Glutamatergic neuron (in vitro differentiated cells): ENCODE measurements at regions not wholly inside any gene's neighbourhood (a gene's known extent, or its start where the extent isn't known, plus 50 kb on each side); places are given as distances from the start of the nearest gene placed in this dataset.

Experiments used
- DNase-seq: peaks from one replicate; pipeline ENCODE4 v3.0.0; 2022
- H3K27ac Mint-ChIP-seq: one replicate; pipeline ENCODE4 v1.8.0; 2020; ENCODE audit warnings: mild to moderate bottlenecking, mixed read lengths, inconsistent platforms; ENCODE audit not compliant: unreplicated experiment
- H3K27me3 Mint-ChIP-seq: one replicate; pipeline ENCODE4 v1.8.0; 2020; ENCODE audit warnings: mild to moderate bottlenecking, moderate library complexity, mixed read lengths, inconsistent platforms; ENCODE audit not compliant: unreplicated experiment
- H3K36me3 Mint-ChIP-seq: one replicate; pipeline ENCODE4 v1.8.0; 2020; ENCODE audit warnings: mild to moderate bottlenecking, mixed read lengths, inconsistent platforms; ENCODE audit not compliant: unreplicated experiment
- H3K4me1 Mint-ChIP-seq: one replicate; pipeline ENCODE4 v1.8.0; 2020; ENCODE audit warnings: mild to moderate bottlenecking, low read depth, mixed read lengths, inconsistent platforms; ENCODE audit not compliant: unreplicated experiment
- H3K4me3 Mint-ChIP-seq: one replicate; pipeline ENCODE4 v1.8.0; 2020; ENCODE audit warnings: mild to moderate bottlenecking, mixed read lengths, inconsistent platforms; ENCODE audit not compliant: unreplicated experiment
- H3K9me3 Mint-ChIP-seq: one replicate; pipeline ENCODE4 v1.8.0; 2020; ENCODE audit warnings: mild to moderate bottlenecking, moderate library complexity, mixed read lengths, inconsistent platforms; ENCODE audit not compliant: unreplicated experiment
- TF ChIP-seq, protein P1 (sequence below): fragments of 200-600 bp; sonication (generic); IDR thresholded peaks from one replicate; pipeline ENCODE4 v1.5.0; 2021; ENCODE audit not compliant: partially characterized antibody, unreplicated experiment

DNA sequence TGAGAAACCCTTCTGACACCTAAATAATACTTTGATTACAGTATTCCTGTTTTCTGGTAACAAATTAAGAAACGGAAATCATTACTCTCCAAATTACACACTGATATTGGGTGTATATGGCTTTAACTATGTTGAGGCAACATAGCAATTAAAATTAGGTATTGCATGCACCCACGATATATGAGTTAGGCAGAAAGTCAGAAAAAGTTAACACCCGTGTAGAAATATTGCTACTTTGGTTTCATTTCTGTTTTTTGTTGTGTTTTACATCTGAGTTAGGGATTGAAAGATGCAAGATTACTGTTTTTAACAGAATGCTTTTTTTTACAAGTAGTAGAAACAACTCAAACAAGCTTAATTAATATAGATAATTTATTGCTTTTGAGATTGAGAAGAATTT, 327.8 kb downstream of the GBE1 start:
- no peak for DNase-seq
- TF ChIP-seq, protein P1, sequence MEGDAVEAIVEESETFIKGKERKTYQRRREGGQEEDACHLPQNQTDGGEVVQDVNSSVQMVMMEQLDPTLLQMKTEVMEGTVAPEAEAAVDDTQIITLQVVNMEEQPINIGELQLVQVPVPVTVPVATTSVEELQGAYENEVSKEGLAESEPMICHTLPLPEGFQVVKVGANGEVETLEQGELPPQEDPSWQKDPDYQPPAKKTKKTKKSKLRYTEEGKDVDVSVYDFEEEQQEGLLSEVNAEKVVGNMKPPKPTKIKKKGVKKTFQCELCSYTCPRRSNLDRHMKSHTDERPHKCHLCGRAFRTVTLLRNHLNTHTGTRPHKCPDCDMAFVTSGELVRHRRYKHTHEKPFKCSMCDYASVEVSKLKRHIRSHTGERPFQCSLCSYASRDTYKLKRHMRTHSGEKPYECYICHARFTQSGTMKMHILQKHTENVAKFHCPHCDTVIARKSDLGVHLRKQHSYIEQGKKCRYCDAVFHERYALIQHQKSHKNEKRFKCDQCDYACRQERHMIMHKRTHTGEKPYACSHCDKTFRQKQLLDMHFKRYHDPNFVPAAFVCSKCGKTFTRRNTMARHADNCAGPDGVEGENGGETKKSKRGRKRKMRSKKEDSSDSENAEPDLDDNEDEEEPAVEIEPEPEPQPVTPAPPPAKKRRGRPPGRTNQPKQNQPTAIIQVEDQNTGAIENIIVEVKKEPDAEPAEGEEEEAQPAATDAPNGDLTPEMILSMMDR, result no peak
- peaks cover 2% of the 10 kb centered on the region for H3K9me3 Mint-ChIP-seq
- H3K27ac Mint-ChIP-seq, result no peak overlapping the region
- H3K4me1 Mint-ChIP-seq, result peaks cover 3% of the 10 kb centered on the region
- no peaks in the 10 kb centered on the region for H3K36me3 Mint-ChIP-seq
- H3K27me3 Mint-ChIP-seq, result no peaks in the 10 kb centered on the region
- H3K4me3 Mint-ChIP-seq, result no peak overlapping the region

DNA sequence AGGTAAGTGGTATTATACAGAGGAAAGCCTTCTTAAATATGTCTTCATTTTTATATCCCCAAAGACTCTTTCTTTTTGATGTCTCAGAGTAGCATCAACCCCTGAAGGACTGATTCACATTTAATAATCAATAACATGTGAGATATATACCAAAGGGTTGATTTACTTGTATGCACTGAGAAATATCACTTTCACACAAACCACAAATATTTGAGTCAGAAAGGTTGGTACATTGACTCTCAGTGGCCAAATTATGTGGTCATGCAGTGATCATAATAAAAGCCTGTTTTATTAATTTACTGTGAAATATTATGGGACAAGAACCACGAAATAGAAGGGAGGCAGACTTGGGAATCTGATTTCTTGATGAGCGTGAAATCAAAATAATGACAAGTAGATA, 329.0 kb downstream of the GBE1 start:
- H3K9me3 Mint-ChIP-seq, result peaks cover 2% of the 10 kb centered on the region
- no peaks in the 10 kb centered on the region for H3K36me3 Mint-ChIP-seq
- H3K4me1 Mint-ChIP-seq, result peaks cover 3% of the 10 kb centered on the region

DNA sequence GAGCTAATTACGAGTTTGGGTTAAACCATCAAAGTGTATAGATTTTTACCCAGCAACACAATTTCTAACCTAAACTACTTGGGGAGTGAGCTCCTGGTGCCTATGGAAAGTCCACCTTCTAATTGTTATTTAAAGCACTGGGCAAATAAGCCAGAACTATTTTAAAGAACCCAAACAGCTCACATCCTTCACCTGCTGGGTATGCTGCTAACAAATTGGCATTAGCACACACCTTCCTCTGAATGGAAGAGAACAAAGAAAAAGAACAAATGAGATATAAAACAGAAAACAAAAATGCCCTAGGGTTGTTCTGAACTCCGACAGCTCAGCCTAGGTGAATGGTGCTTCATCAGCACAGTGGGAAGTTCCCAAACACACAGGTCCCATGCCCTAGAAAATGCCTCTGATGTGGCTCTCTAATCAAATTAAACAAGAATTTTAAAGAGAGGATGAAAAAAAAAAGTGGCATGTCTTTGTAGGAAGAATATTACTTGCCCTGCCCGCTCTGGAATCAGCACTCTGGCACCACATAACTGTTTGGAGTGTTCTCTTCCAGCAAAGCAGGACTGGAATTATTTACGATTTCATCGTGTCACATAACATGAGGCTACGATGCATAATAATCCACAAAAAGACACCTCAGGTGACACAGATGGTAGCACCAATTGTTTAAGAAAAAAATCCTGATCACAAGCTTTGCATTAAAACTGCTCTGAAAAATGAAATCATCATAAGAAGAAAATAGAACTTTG, 334.4 kb downstream of the GBE1 start:
- Mint-ChIP-seq H3K27me3 (no peaks in the 10 kb centered on the region), H3K27ac (no peak overlapping the region), H3K36me3 (no peaks in the 10 kb centered on the region), H3K9me3 (peaks cover 2% of the 10 kb centered on the region), H3K4me3 (no peak overlapping the region), H3K4me1 (peaks cover 16% of the 10 kb centered on the region)
- TF ChIP-seq, protein P1, result no peak
- DNase-seq, result no peak

More for the DNA sequence above, 329.0 kb downstream of the GBE1 start:
- no peaks in the 10 kb centered on the region for H3K27me3 Mint-ChIP-seq
- no peak for DNase-seq
- H3K4me3 Mint-ChIP-seq, result no peak overlapping the region
- H3K27ac Mint-ChIP-seq, result no peak overlapping the region
- TF ChIP-seq, protein P1, result no peak

DNA sequence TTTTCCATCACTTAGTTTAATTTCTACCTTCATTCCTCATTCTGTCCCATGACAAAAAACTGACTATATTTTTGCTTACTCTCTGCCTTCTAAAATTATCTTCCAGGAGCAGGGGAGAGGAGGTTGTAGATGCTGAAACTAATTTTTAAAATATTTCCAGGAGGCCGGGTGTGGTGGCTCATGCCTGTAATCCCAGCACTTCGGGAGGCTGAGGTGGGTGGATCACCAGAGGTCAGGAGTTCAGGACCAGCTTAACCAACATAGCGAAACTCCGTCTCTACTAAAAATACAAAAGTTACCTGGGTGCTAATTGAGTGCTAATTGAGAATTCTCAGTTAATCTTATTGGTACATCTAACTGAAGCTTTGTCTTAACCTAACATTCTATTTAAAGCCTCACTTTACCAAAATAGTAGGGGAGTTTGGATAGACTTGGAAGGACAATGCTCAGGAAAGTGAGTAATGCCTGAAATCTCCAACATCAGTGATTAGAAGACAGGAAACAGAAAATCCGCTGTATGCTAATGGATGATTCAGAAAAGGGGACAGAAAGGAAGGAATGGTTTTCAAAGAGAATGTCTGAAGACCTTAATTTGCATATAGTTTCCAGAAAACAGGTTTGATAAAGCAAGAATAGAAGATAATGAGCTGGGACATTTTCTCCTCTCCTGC, 336.1 kb downstream of the GBE1 start:
- Mint-ChIP-seq H3K27ac (peak overlapping the region; percentile 20), H3K4me1 (peaks cover 16% of the 10 kb centered on the region), H3K4me3 (no peak overlapping the region), H3K9me3 (no peaks in the 10 kb centered on the region), H3K36me3 (no peaks in the 10 kb centered on the region), H3K27me3 (no peaks in the 10 kb centered on the region)
- TF ChIP-seq, protein P1, result no peak
- DNase-seq, result no peak

DNA sequence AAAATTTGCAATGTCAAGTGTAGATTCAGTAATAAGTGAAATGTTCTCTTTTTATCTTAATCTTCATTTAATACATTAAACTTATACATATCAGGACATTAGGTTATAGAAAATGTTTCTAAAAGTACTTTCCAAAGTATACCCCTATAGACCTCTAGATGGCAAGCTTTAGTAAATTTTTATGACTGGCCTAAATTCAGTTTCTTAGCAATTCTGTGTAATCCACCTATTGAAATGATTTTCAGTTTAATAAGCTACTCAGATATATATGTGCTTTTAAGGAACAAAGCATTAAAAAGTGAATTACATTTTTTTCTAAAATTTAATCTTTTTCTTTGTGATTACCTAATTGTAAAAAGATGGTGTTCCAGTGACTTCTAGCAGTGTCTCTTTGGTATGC, 342.2 kb downstream of the GBE1 start:
- TF ChIP-seq, protein P1, result peak; percentile 54
- no peak overlapping the region for H3K27ac Mint-ChIP-seq
- no peak overlapping the region for H3K4me3 Mint-ChIP-seq
- no peaks in the 10 kb centered on the region for H3K36me3 Mint-ChIP-seq
- H3K9me3 Mint-ChIP-seq, result no peaks in the 10 kb centered on the region
- no peaks in the 10 kb centered on the region for H3K27me3 Mint-ChIP-seq
- H3K4me1 Mint-ChIP-seq, result no peaks in the 10 kb centered on the region
- DNase-seq, result no peak
